ENCODE measurements at regions not wholly inside any gene's neighbourhood (a gene's known extent, or its start where the extent isn't known, plus 50 kb on each side); places are given as distances from the start of the nearest gene placed in this dataset.
"Not testable (repeated sequence)": the region's sequence is repeated elsewhere in the genome, so short reads cannot be mapped to it uniquely, and the experiment has no call there.

DNA sequence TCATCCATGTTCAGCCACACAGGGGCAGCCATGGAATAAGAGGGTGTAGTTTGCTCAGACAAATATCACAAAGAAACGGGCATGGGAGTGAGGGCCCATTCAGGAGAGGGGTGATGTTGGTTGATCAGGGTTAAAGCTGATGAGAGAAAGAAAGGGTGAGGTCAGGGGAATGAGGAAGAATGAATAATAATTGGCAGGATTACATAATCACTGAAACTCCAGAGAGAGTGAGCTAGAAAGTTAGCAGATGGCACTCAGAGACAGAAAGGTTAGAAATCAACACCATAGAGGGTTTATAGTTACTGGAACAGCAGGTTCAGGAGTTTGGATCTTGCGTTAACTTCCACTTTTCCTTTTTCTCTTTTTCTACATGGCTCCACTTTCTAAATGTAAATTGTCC, 113.9 kb downstream of the TAF11L14 start:
- H3K9me3 Mint-ChIP-seq (ENCODE audit: low read depth): no peaks in the 10 kb centered on the region
- no peaks in the 10 kb centered on the region for H3K27me3 Mint-ChIP-seq
- no peak overlapping the region for H3K27ac Mint-ChIP-seq
- DNase-seq (ENCODE audit: low spot score, unreplicated experiment): no peak
- no peak overlapping the region for H3K4me3 Mint-ChIP-seq (ENCODE audit: low read depth)
- H3K36me3 Mint-ChIP-seq (ENCODE audit: insufficient read depth): no peaks in the 10 kb centered on the region
- H3K4me1 Mint-ChIP-seq (ENCODE audit: low read depth): no peaks in the 10 kb centered on the region
- TF ChIP-seq, protein P1, sequence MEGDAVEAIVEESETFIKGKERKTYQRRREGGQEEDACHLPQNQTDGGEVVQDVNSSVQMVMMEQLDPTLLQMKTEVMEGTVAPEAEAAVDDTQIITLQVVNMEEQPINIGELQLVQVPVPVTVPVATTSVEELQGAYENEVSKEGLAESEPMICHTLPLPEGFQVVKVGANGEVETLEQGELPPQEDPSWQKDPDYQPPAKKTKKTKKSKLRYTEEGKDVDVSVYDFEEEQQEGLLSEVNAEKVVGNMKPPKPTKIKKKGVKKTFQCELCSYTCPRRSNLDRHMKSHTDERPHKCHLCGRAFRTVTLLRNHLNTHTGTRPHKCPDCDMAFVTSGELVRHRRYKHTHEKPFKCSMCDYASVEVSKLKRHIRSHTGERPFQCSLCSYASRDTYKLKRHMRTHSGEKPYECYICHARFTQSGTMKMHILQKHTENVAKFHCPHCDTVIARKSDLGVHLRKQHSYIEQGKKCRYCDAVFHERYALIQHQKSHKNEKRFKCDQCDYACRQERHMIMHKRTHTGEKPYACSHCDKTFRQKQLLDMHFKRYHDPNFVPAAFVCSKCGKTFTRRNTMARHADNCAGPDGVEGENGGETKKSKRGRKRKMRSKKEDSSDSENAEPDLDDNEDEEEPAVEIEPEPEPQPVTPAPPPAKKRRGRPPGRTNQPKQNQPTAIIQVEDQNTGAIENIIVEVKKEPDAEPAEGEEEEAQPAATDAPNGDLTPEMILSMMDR (IDR thresholded peaks at IDR 0.05; ENCODE audit: unreplicated experiment): no peak

DNA sequence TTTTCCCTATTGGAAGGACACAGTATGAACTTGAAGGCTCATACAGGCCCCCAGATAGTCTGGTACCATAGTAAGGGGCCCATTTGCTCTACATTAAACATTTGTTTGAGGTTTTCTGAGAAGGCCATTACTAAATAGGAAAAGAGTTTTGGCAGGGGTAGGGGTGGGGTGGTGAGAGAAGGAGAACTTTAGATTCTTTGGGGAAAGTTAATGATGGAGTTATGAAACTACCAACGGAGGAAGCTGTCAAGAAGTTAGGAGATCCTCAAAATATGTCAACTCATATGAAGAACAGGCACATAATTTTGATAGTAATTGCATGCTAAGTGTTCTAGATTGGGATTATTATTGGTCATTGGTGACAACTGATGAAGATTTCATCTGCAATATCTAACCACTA, 114.7 kb downstream of the TAF11L14 start:
- TF ChIP-seq, protein P1 (IDR thresholded peaks at IDR 0.05; ENCODE audit: unreplicated experiment): no peak
- no peaks in the 10 kb centered on the region for H3K27me3 Mint-ChIP-seq
- no peak for DNase-seq (ENCODE audit: low spot score, unreplicated experiment)
- no peak overlapping the region for H3K27ac Mint-ChIP-seq
- no peaks in the 10 kb centered on the region for H3K36me3 Mint-ChIP-seq (ENCODE audit: insufficient read depth)
- no peaks in the 10 kb centered on the region for H3K9me3 Mint-ChIP-seq (ENCODE audit: low read depth)
- no peaks in the 10 kb centered on the region for H3K4me1 Mint-ChIP-seq (ENCODE audit: low read depth)
- H3K4me3 Mint-ChIP-seq (ENCODE audit: low read depth): no peak overlapping the region

DNA sequence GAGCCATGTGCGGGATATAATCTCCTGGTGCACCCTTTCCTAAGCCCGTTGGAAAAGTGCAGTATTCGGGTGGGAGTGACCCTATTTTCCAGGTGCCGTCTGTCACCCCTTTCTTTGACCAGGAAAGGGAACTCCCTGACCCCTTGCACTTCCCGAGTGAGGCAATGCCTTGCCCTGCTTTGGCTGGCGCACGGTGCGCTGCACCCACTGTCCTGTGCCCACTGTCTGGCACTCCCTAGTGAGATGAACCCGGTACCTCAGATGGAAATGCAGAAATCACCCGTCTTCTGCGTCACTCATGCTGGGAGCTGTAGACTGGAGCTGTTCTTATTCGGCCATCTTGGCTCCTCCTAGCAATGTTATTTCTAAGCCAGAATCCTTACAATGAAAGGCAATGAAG, 121.1 kb downstream of the TAF11L14 start:
- not testable (repeated sequence) for H3K27me3 Mint-ChIP-seq; H3K36me3 Mint-ChIP-seq (ENCODE audit: insufficient read depth); H3K4me3 Mint-ChIP-seq (ENCODE audit: low read depth); DNase-seq (ENCODE audit: low spot score, unreplicated experiment); H3K27ac Mint-ChIP-seq; H3K4me1 Mint-ChIP-seq (ENCODE audit: low read depth); H3K9me3 Mint-ChIP-seq (ENCODE audit: low read depth)

DNA sequence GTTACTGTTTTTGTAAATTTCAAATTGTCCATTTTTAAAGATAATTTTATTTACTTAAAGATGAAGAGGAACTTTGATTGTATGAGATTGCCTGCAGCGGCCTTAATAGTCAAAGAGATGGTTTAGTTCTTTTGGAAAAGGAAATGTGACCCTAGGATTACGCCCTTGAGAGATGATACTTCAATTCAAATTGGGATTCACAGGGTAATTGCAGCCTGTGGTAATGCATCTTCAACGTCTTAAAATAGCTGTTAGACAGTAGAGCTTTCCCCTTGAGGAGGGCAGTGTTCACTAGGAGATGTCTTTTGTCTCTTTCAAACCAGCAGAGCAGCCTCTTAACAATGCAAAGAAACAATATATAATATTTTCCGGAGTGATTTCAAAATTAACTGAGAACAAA, 127.1 kb downstream of the TAF11L14 start:
- TF ChIP-seq, protein P1 (IDR thresholded peaks at IDR 0.05; ENCODE audit: unreplicated experiment): no peak
- Mint-ChIP-seq H3K36me3 (ENCODE audit: insufficient read depth) (no peaks in the 10 kb centered on the region), H3K27me3 (no peaks in the 10 kb centered on the region), H3K4me1 (ENCODE audit: low read depth) (no peaks in the 10 kb centered on the region), H3K9me3 (ENCODE audit: low read depth) (no peaks in the 10 kb centered on the region), H3K4me3 (ENCODE audit: low read depth) (no peak overlapping the region), H3K27ac (no peak overlapping the region)
- DNase-seq (ENCODE audit: low spot score, unreplicated experiment): no peak

DNA sequence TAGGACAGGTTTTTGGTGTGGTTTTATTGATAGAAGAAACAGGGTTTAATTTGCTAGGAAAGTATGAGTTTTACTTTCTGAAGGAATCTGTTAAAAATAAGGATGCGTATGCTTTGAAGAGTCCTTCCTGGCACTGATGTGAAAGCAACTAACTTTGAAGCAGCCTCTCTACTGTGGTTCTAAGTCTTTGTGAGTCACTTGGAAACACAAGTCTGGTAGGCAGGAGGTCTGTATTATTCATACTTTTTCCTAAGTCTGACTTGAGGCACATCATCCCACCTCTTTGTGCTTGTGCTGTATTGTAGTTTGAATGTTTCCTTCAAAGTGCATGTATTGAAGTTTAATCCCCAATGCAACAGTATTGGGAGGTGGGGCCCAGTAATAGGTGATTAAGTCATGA, 129.0 kb downstream of the TAF11L14 start:
- Mint-ChIP-seq H3K36me3 (ENCODE audit: insufficient read depth) (no peaks in the 10 kb centered on the region), H3K27ac (no peak overlapping the region), H3K4me3 (ENCODE audit: low read depth) (no peak overlapping the region), H3K27me3 (no peaks in the 10 kb centered on the region), H3K9me3 (ENCODE audit: low read depth) (no peaks in the 10 kb centered on the region), H3K4me1 (ENCODE audit: low read depth) (no peaks in the 10 kb centered on the region)
- TF ChIP-seq, protein P1 (IDR thresholded peaks at IDR 0.05; ENCODE audit: unreplicated experiment): no peak
- DNase-seq (ENCODE audit: low spot score, unreplicated experiment): no peak

DNA sequence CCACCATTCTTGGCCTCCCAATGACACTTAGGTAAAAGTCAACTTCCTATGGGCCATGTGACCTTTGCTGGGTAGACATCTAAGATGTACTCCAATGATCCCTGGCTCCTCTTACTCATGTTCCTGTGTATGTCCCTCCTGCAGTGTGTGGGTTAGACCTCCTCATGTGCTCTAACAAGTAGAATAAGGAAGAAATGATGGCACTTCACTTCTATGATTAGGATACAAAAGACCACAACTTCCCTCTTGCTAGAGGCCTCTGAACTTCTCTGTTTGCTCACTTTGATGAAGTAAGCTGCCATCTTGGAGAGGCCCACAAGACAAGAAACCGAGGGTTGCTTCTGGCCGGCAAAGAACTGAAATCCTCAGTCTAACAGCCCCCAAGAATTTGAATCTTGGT, 131.8 kb downstream of the TAF11L14 start:
- DNase-seq (ENCODE audit: low spot score, unreplicated experiment): no peak
- Mint-ChIP-seq H3K27ac (no peak overlapping the region), H3K4me3 (ENCODE audit: low read depth) (no peak overlapping the region), H3K36me3 (ENCODE audit: insufficient read depth) (no peaks in the 10 kb centered on the region), H3K9me3 (ENCODE audit: low read depth) (no peaks in the 10 kb centered on the region), H3K27me3 (no peaks in the 10 kb centered on the region), H3K4me1 (ENCODE audit: low read depth) (no peaks in the 10 kb centered on the region)
- TF ChIP-seq, protein P1 (IDR thresholded peaks at IDR 0.05; ENCODE audit: unreplicated experiment): no peak

Data from progenitor cell of endocrine pancreas (in vitro differentiated cells).